ENCODE measurements at regions not wholly inside any gene's neighbourhood (a gene's known extent, or its start where the extent isn't known, plus 50 kb on each side); places are given as distances from the start of the nearest gene placed in this dataset.

DNA sequence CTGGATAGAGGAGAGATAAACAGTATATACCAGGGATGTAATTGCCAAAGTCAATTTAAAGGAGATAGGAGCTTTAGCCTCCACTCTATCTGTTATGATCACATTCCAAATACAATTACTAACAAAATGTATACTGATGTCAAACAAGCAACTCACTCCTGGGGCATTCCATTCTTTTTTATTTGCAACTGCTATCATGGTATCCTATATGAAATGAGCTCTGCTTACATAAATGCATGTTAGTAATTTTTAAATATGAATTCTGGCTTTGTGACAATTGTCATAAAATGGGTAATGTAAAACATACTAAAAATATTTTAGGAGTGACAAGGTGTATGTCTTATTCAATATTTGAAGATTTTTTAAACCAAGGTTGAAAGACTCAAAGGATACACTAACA is 751.1 kb downstream of the HACE1 start:
- TF ChIP-seq, protein P1, sequence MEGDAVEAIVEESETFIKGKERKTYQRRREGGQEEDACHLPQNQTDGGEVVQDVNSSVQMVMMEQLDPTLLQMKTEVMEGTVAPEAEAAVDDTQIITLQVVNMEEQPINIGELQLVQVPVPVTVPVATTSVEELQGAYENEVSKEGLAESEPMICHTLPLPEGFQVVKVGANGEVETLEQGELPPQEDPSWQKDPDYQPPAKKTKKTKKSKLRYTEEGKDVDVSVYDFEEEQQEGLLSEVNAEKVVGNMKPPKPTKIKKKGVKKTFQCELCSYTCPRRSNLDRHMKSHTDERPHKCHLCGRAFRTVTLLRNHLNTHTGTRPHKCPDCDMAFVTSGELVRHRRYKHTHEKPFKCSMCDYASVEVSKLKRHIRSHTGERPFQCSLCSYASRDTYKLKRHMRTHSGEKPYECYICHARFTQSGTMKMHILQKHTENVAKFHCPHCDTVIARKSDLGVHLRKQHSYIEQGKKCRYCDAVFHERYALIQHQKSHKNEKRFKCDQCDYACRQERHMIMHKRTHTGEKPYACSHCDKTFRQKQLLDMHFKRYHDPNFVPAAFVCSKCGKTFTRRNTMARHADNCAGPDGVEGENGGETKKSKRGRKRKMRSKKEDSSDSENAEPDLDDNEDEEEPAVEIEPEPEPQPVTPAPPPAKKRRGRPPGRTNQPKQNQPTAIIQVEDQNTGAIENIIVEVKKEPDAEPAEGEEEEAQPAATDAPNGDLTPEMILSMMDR (IDR thresholded peaks at IDR 0.05) = no peak
- no peak for TF ChIP-seq POLR2A (IDR thresholded peaks at IDR 0.05)
